Forelimb muscle (tissue), 1 donor: ENCODE measurements at regions not wholly inside any gene's neighbourhood (a gene's known extent, or its start where the extent isn't known, plus 50 kb on each side); places are given as distances from the start of the nearest gene placed in this dataset.
A peak's percentile ranks its signal among the peaks of the same experiment; 100 is the strongest.
"Not testable (repeated sequence)": the region's sequence is repeated elsewhere in the genome, so short reads cannot be mapped to it uniquely, and the experiment has no call there.

Source experiments
- DNase-seq: peaks from one replicate; pipeline ENCODE4 v3.0.0-alpha.2; 2013; ENCODE audit warnings: low read depth

DNA sequence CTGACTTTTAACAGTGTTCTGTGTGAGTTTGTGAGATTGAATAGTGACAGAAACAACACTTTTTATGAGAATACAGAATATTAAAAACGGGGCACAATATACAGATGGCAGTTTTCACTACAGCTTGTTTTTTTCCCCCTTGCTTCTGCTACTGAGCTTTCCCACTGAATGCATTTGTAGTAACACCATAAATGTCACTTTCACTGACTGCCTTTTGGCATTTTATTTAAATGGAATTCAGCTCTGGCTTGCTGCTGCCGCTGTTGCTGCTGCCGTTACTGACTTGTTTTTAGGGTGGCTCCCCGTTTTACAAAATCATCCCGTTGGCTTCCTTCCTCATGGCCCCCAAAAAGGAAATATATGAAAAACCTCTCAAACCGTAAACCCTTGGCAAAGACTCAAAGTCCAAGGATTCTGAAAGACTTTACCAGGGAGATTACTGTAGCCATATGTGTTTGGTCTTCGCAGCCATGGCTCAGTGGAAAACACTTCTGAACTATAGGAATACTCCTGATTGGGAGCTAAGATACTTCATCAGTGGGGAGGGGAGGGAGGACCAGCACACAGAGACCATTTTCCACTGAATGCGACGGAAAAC, 151.0 kb downstream of the NUF2 start:
- no peak for DNase-seq

DNA sequence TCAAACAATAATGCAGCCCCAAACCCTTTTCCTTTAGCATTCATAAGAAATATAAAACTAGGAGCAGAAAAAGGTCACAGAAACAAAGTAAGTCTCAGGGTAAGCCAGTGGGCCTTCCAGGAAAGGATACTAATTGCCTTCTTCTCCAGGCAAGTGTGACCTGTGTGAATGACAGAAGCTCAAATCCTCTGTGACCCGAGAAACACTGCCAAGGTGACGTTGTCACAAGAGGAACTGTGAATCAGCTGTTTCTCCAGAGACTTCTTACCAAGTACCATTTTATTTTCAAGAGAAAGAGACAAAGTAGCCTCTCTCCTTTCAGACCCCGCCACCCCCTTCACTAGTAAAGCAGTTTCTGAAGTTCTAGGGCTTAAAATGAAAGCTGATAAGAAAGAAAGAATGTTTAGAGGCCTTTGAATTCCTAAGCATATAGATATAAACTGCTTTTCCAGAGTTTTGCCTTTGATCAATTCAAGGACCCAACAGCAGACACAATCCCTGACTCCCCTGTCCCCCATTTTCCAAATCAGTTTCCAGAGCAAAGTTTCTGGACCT, 155.6 kb downstream of the NUF2 start:
- DNase-seq, result no peak

DNA sequence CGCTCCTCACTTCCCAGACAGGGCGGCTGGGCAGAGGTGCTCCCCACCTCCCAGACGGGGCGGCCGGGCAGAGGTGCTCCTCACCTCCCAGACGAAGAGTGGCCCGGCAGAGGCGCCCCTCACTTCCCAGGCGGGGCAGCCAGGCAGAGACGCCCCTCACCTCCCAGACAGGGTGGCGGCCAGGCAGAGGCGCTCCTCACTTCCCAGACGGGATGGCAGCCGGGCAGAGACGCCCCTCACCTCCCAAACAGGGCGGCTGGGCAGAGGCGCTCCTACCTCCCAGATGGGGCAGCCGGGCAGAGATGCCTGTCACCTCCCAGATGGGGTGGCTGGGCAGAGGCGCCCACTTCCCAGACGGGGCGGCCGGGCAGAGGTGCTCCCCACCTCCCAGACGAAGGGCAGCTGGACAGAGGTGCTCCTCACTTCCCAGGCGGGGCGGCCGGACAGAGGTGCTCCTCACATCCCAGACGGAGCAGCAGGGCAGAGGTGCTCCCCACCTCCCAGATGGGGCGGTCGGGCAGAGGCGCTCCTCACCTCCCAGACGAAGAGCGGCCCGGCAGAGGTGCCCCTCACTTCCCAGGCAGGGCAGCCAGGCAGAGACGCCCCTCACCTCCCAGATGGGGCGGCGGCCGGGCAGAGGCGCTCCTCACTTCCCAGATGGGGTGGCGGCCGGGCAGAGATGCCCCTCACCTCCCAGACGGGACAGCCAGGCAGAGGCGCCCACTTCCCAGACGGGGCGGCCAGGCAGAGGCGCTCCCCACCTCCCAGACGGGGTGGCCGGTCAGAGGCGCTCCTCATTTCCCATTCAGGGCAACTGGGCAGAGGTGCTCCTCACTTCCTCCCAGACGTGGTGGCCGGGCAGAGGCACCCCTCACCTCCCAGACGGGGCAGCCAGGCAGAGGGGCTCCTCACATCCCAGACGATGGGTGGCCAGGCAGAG, 176.9 kb downstream of the NUF2 start:
- not testable (repeated sequence) for DNase-seq

DNA sequence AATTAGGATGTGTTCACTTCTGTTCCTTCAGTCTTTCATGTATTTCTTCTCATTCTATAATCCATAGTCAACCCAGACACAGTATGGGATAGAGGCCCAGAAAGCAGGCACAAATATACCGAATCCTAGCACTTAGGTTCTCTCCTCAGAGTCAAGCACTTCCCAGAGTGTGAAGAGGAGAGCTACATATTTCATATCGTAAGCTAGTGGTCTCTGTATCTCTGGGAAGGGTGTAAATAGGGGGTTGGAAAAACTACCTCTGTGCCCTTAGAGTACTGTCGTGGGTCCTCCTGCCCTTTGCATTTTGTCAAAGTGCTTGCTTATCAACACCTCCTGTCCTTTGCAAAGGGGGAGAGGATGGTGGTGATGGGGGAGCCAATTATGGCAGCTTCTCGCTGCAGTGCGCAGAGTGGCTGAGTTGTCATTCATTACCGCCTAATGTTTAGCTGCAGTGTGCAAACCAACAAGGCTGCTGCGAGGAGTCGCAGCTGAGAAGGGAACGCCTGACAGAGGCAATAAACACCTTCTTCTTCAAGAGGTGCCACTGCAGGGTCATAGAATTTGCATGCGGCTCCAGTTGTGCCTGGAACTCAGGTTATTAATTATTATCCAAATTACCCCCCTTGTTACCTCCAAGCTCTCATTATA, 182.7 kb downstream of the NUF2 start:
- no peak for DNase-seq

DNA sequence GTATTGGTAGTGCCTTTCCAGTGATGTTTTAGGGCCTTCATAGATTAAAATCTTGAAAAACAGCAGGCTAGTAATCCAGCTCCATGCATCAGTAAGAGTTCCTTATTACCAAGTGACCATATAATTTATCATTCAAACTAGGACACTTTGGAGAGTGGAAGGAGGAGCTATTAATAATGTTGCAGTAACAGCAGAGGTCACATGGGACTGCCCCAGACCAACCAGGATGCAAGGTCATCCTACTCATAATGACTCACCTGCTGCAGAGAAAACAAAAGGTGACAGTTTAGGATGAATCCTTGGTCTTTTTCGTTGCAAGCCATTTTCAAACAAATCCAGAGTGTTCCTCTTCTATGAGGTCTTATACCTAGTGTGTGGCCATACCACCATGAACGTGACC, 187.4 kb downstream of the NUF2 start:
- no peak for DNase-seq

DNA sequence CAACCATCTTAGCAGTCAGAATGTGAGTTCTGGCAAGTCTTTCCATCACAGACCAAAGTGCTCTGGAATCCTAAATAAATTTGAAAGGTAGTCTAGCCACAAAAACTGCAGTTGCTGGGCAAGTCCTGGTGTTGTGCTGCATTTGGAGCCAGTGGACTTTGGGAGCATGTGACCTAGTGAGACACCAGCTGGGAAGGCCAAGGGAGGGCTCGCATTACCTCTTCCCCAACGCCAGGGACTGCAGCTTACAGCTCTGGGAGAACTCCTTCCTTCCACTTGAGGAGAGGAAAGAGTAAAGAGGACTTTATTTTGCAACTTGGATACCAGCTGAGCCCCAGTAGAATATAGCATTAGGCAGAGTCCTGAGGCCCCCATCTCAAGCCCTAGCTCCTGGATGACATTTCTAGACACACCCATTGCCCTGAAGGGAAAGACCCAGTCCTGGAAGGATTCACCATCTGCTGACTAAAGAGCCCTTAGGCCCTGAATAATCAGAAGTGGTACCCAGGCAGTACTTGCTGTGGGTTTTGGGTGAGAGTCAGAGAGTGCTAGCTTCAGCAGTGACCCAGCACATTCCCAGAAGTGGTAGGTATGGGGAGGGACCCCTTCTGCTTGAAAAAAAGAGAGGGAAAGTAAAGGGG, 190.7 kb downstream of the NUF2 start:
- no peak for DNase-seq

DNA sequence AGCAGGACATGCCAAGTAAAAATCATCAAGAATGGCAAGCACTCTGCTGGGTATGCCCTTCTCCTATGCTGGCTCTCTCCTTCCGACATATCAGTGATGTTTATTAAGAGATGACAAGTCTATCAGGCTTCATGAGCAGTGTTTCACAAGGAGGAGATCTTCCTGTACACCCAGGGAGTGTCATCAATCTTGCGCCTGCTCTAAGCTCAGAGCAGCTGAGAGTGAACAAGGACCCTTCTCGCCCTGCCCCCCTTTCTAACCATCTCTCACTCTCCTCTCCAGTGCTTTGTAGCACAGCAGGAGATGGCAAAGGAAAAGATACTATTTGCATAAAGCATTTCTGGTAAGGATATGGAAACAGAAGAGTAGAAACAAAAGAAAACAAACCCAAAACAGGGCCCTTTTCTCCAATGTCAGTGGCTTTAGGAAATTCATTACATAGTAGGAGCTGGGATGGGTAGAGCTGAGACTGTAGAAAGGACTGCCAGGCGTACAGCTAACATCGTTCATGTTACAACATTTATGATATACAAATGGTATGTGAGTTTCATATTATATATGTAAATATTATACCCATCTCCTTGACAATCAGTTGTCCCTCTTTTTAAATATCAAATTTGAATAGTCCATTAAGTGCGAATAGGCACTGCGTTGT, 201.7 kb downstream of the NUF2 start:
- DNase-seq, result no peak

DNA sequence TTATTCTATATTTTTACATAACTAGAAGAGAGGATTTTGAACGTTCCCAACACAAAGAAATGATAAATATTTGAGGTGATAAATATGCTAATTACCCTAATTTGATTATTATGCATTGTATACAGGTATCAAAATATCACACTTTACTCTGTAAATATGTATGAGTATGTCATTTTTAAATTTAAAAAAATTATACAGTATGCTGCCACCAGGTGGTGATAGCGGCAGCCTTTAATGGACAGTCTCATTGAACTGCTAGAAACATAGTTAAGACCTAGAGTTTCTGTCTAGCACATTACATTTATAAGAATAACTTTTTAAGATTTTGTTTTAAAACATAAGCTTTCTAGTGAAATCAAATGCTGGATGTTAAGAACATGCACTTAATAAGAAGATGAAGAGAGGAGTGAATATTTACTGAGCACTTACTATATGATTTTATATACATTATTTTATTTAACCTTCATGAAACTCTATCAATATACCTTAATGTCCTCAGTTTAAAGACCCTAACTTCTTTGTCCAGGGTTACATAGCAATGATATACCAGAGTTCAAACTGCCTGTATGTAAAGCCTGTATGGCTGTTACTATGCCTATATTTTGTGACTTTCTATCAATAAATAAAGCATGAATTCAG, 207.1 kb downstream of the NUF2 start:
- DNase-seq, result no peak

DNA sequence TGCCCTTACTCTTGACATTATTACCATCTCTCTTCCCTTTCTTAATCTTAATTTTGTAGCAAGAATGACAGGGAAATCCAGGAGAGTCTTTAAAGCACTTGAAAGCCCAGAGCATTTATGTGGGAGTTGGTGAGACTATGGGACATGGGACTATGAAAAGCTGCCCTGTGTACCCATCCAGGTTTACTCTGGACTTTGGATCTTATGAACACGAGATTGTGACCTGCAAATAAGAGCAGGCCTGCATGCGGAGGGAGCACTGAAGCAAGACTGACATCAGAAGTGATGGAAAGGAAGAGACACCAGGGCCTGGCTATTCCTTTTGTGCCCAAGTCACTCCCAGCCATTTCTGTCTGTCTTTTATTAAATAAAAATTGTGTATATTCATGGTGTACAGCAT, 209.6 kb downstream of the NUF2 start:
- no peak for DNase-seq

DNA sequence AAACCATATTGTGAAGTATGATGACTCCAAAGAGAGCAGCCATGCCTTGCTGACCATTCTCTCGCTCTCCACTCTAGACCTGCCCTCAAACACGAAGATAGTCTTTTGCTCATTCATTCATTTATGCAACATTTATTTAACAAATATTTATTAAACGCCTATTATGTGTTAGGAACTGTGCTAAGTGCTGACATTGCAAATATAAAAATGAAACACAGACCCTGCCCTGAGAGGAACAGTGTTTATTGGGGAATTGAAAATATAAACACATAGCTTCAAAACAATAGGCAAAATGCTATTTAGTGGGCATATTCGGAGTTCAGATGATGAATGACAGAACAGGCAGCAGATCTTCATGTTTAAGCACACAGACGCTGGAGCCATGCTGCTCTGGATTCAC, 213.6 kb downstream of the NUF2 start:
- no peak for DNase-seq

DNA sequence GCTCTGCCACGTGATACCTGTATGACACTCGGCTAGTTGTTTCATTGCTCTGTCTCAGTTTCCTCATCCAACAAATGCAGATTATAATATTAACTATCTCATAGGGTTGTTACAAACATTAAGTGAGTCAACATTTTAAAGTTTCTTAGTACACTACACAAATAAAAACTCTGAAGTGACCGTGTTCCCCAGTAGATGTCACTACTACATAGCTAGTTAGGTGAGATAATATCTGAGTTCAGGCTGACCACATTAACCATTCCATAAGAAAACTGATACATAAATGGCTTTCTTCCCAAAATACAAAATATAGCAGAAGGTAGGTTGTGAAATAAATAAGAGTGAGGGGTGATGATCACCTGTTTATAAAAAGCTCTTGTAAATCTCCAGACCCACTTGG, 214.1 kb downstream of the NUF2 start:
- DNase-seq, result peak; percentile 8

DNA sequence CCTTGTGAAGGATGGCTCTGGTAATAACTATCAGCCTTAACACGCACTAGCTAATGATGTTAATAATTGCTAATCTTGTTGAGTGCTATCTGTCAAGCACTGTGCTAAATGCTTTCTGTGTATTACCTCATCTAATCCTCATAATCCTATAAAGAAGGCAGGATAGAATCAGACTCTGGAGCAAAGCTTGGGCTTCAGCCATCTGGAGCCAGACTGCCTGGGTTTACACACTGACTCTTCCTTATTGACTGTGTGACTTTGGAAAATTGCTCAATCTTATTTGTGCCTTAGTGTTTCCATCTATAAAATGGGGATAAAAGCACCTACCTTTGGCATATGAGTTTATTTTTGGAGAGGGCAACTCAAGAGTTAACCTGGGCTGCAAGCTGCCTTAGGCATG, 216.1 kb downstream of the NUF2 start:
- DNase-seq, result no peak

DNA sequence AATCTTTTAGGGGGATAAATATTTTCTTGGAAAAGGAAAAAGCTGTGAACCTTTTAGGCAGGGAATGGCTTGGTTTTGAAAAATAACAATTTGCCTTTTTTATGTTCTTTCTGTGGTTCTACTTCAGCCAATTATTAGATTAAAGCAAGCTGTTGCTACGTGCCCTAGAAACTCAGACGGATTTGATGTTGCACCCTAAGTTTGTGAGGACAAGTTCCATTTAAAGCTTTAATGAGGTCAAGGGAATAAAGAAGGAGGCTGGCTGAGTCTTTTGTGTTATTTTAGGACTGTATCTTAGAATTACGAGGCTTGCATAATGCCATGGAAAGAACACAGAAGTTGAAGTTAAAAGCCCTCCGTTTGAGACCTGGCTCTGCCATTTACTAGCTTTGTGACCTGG, 216.9 kb downstream of the NUF2 start:
- no peak for DNase-seq

DNA sequence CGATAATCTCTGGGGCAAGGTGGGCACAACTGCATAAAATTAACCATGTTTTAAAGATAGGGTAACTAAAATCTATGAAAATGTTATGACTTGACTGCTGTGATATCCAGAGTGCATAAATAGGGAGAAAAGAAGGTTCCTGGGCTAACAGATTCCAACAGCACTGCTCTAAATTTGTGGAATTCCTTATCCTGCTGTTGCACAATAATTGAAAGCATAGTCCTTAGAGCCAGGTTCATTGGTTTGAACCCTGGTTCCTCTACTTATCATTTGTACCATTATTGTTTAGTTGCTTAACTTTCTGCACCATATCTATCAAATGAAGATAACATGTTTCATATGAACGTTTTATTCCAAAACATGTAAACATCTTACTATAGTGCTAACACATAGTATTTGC, 219.0 kb downstream of the NUF2 start:
- DNase-seq, result no peak

DNA sequence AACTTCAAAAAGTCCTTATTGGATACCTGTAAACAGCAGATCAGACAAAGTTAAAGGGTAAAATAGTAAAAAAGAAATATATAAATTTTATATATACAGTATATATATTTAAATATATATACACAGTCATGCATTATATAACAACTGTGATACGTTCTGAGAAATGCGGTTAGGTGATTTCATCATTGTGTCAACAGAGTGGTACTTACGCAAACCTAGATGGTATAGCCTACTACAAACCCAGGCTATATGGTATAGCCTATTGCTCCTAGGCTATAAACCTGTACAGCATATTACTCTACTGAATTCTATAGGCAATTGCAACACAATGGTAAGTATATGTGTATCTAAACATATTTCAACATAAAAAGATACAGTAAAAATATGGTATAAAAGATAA, 222.7 kb downstream of the NUF2 start:
- no peak for DNase-seq

DNA sequence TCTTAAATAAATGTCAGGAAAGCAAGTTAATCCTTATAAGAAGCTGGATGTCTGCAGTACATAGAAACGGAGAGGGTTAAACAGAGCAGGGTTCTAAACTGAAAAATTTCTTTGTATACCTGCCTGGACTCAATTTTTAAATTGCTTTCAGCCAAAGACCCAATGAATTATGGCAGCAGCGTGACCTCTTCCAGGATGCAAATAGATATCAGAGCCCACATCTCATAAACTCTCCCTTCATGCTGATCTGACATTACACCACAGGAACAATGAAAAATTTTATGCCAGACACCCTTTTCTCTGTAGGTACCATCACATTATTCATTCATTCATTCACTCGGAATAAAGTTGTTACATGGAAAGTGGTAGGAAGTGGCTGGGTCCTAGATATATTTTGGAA, 236.4 kb downstream of the NUF2 start:
- DNase-seq, result no peak

DNA sequence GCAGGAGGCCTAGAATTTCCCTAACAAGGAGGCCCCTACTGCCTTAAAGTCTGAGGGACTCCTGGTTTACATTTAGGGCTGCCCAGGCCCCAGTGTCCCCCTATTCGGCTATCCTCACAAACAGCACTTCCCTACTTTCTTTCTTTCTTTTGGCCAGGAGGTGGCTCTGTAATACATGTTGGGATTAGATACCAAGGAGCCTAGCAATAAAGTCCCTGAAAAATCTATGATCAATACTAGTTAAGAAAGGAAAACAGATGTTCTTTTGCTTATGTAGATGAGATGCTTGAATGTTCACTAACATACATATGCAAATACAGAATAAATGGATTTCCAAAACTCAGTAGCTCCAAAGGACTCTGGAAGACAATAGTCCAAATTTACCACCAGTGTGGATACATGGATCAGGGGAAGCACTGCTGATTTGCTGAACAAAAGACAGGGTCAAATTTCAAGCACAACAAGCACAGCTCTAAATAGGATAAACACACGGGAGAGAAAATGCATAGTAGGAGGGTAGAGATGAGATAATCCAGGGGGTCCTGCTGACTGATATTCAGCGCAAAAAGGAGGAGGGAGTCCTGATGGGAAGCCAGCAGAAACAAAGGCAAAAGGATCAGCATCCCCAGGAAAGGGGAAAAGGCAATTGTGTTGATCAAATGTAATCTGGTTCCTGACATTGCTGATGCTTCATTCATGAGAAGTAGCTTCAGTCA, 240.0 kb downstream of the NUF2 start:
- no peak for DNase-seq

DNA sequence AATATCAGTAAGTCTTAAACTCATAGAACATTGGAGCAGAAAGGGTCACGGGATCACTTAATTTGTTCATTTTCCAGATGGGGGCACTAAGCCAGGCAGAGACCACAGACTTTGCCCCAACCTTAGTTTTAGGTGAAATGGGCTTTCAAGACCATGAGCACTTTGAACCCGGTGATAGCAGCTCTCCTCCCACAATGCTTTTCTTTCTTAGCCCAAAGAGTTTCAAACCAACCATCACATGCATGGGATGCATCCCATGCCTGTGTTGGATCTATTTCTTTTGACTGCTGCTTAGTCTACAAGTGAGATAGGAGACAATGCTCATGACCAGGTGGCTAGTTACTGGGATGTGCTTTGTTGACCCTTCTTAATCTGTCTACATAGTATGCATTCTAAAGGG, 240.6 kb downstream of the NUF2 start:
- DNase-seq, result no peak

DNA sequence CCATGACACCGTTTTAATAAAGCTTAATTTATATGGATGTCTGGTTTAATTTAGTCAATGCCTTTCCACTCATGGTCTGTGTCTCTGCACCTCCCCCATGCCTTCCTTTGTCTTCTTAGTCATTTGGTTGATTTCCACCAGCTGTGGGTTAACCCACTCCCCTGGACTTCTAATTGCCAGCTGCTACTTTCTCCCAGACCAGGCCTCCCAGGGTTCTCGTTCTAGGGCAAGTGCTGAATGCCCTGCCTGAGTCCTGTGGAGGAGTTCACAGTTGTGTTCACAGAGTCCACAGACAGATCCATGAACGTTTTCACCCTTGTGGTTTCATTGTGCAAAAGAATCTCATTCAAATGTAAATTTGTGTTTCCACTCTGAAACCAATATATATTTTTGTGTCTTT, 243.4 kb downstream of the NUF2 start:
- no peak for DNase-seq

DNA sequence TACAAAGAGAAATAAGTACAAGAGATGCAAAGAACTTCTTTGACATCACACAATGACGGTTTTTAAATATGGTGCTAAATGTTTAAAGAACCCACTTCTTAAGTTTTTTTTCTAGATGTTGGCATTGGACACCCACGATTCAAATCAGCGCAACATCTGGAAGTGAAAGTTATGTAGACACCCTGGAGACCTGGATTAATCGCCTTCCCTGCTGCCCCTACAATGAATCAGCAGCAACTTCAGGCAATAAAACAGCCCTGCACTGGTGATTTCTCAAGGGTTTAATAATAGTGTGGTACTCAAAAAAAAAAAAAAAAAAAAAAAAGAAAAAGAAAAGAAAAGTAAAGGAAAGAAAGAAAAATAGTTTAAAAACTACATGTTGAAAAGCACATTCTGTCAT, 248.3 kb downstream of the NUF2 start:
- no peak for DNase-seq
